PC-9 (cell line): ENCODE measurements at regions not wholly inside any gene's neighbourhood (a gene's known extent, or its start where the extent isn't known, plus 50 kb on each side); places are given as distances from the start of the nearest gene placed in this dataset.

Experiments used
- CTCF ChIP-seq: fragments of 200-600 bp; sonication (generic); conservative IDR thresholded peaks from 2 replicates; pipeline ENCODE4 v1.6.1; 2017; ENCODE audit warnings: mixed run types, antibody characterized with exemption, mild to moderate bottlenecking, moderate library complexity
- EZH2 ChIP-seq: fragments of 200-600 bp; sonication (generic); IDR thresholded peaks from 2 replicates; pipeline ENCODE4 v1.8.0; 2017; ENCODE audit warnings: antibody characterized with exemption, low read depth

GRCh38 chr4:44859477-44859876, 133.1 kb upstream of the GNPDA2 start:
- no peak for TF ChIP-seq CTCF
- no peak for TF ChIP-seq EZH2
